ENCODE measurements at regions not wholly inside any gene's neighbourhood (a gene's known extent, or its start where the extent isn't known, plus 50 kb on each side); places are given as distances from the start of the nearest gene placed in this dataset.
"Not testable (repeated sequence)": the region's sequence is repeated elsewhere in the genome, so short reads cannot be mapped to it uniquely, and the experiment has no call there.

- Histone ChIP-seq H3K9me3 (ENCODE audit: insufficient read depth, low read length) (peaks cover 6% of the 10 kb centered on the region), H3K36me3 (ENCODE audit: insufficient read depth, insufficient read length, low read length) (no peaks in the 10 kb centered on the region), H3K4me1 (ENCODE audit: insufficient read depth, insufficient read length) (no peaks in the 10 kb centered on the region), H3K9ac (ENCODE audit: insufficient read length, low read depth) (no peak overlapping the region), H3K4me3 (ENCODE audit: insufficient read length, low read depth) (no peak overlapping the region), H3K27me3 (ENCODE audit: insufficient read depth, insufficient read length) (no peaks in the 10 kb centered on the region)
- no peak for DNase-seq (ENCODE audit: low read depth, low spot score)
- TF ChIP-seq ZNF274 (IDR thresholded peaks at IDR 0.05; ENCODE audit: low read depth, low read length) (no peak), SUZ12 (IDR thresholded peaks at IDR 0.05; ENCODE audit: extremely low read depth, insufficient read depth, insufficient read length) (no peak), YY1 (IDR thresholded peaks at IDR 0.05; ENCODE audit: insufficient read depth, insufficient read length) (no peak)
These were observed 588.7 kb downstream of the MATN1 start for GRCh38 chr1:30134466-30135217.

DNA sequence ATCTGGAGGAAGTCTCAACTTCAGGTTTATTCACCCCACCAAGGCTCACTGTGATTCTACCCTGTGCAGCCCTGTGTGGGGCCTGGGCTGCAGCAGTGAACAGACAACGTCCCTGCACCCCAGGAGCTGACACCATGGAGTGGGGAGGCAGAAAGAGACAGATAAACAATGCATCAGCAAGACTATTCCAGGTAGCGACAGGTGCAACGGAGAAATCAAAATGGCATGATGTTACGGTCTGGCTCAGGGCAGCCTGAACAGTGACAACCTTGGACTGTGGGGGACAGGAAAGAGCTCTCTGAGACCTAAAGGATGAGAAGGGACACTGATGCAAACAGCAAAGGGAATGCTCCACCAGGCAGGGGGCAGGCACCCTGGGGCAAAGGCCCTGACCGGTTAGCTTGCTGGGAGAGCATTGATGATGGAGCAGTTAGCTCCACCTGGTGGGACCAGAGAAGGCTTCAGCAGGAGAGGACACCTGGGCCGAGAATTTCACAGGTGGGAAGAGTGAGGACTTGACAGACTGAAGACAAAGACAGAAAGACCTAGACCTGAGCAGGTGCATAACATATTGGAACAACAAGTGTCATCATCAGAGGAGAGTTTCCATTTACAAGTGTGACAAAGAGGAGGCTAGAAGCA is 589.9 kb downstream of the MATN1 start:
- Histone ChIP-seq H3K9ac (ENCODE audit: insufficient read length, low read depth) (no peak overlapping the region), H3K9me3 (ENCODE audit: insufficient read depth, low read length) (peaks cover 5% of the 10 kb centered on the region; the same call in 1 of the 2 replicates), H3K27me3 (ENCODE audit: insufficient read depth, insufficient read length) (no peaks in the 10 kb centered on the region), H3K4me1 (ENCODE audit: insufficient read depth, insufficient read length) (no peaks in the 10 kb centered on the region), H3K36me3 (ENCODE audit: insufficient read depth, insufficient read length, low read length) (no peaks in the 10 kb centered on the region), H3K4me3 (ENCODE audit: insufficient read length, low read depth) (no peak overlapping the region)
- TF ChIP-seq SUZ12 (IDR thresholded peaks at IDR 0.05; ENCODE audit: extremely low read depth, insufficient read depth, insufficient read length) (no peak), ZNF274 (IDR thresholded peaks at IDR 0.05; ENCODE audit: low read depth, low read length) (no peak), YY1 (IDR thresholded peaks at IDR 0.05; ENCODE audit: insufficient read depth, insufficient read length) (no peak)
- no peak for DNase-seq (ENCODE audit: low read depth, low spot score)

- H3K4me1 ChIP-seq (ENCODE audit: insufficient read depth, insufficient read length) = no peaks in the 10 kb centered on the region
- no peak overlapping the region for H3K4me3 ChIP-seq (ENCODE audit: insufficient read length, low read depth)
- H3K9me3 ChIP-seq (ENCODE audit: insufficient read depth, low read length) = peaks cover 5% of the 10 kb centered on the region; the same call in 1 of the 2 replicates
- TF ChIP-seq YY1 (IDR thresholded peaks at IDR 0.05; ENCODE audit: insufficient read depth, insufficient read length) (no peak), ZNF274 (IDR thresholded peaks at IDR 0.05; ENCODE audit: low read depth, low read length) (no peak), SUZ12 (IDR thresholded peaks at IDR 0.05; ENCODE audit: extremely low read depth, insufficient read depth, insufficient read length) (no peak)
- no peak for DNase-seq (ENCODE audit: low read depth, low spot score)
- no peaks in the 10 kb centered on the region for H3K36me3 ChIP-seq (ENCODE audit: insufficient read depth, insufficient read length, low read length)
- H3K27me3 ChIP-seq (ENCODE audit: insufficient read depth, insufficient read length) = no peaks in the 10 kb centered on the region
- H3K9ac ChIP-seq (ENCODE audit: insufficient read length, low read depth) = no peak overlapping the region
These were observed 590.6 kb downstream of the MATN1 start for GRCh38 chr1:30132602-30133286.

- DNase-seq (ENCODE audit: low read depth, low spot score); H3K36me3 ChIP-seq (ENCODE audit: insufficient read depth, insufficient read length, low read length); H3K9me3 ChIP-seq (ENCODE audit: insufficient read depth, low read length); H3K27me3 ChIP-seq (ENCODE audit: insufficient read depth, insufficient read length); H3K4me1 ChIP-seq (ENCODE audit: insufficient read depth, insufficient read length); H3K9ac ChIP-seq (ENCODE audit: insufficient read length, low read depth); H3K4me3 ChIP-seq (ENCODE audit: insufficient read length, low read depth): not testable (repeated sequence)
These were observed 592.8 kb downstream of the MATN1 start for GRCh38 chr1:30130566-30130965.

DNA sequence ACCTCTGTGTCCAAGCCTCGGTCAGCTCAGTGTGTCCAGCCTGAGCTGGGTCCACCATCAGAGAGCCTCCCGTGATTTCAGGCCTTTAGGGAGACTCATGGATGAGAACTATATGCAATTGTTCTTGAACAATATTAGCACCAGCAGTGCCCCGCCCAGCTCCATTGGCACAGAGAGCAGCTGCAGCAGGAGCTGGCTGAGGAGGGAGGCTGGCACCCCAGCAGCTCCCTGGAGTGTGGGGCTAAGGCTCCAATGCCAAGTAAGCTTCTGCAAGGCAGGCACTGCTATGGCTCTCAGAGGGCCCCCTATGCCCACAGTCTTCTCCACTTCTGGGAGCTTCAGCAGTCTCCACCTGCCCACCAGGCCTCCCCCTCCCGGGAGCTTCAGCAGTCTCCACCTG is 593.3 kb downstream of the MATN1 start:
- Histone ChIP-seq H3K4me1 (ENCODE audit: insufficient read depth, insufficient read length) (no peaks in the 10 kb centered on the region), H3K27me3 (ENCODE audit: insufficient read depth, insufficient read length) (no peaks in the 10 kb centered on the region)

DNA sequence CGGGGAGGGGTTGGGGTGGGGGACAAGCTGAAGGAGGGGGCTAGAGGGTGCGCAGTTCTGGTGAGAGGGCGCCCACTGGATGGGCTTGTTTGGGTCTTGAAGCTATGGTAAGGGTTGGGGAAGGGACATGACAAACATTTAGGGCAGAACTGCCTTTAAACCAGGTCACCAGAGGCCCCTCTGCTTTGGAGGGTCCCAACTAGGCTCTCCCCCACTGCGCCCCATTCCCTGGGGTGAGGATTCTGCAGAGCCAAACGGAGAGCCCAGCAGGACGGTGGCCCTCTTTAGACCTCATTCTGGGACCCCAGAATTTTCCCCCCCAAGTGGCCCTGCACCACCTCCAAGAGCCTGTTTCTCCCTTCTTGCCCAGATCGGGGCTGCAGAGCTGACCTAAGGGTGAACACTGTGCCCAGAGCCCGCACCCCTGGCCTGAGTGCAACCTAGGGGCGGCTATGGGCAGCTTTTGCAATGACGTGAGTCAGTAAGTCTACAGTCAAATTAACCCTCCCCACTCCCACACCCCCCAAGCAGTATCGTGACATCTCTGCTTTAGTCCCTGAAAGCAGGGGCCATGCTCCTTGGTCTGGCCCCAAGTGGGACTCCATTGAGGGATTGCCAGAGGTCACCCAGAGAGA is 593.8 kb downstream of the MATN1 start:
- H3K36me3 ChIP-seq (ENCODE audit: insufficient read depth, insufficient read length, low read length) = no peaks in the 10 kb centered on the region
- TF ChIP-seq SUZ12 (IDR thresholded peaks at IDR 0.05; ENCODE audit: extremely low read depth, insufficient read depth, insufficient read length) (no peak), ZNF274 (IDR thresholded peaks at IDR 0.05; ENCODE audit: low read depth, low read length) (no peak), YY1 (IDR thresholded peaks at IDR 0.05; ENCODE audit: insufficient read depth, insufficient read length) (no peak)
- H3K4me1 ChIP-seq (ENCODE audit: insufficient read depth, insufficient read length) = no peaks in the 10 kb centered on the region
- H3K4me3 ChIP-seq (ENCODE audit: insufficient read length, low read depth) = no peak overlapping the region
- no peaks in the 10 kb centered on the region for H3K27me3 ChIP-seq (ENCODE audit: insufficient read depth, insufficient read length)
- no peak for DNase-seq (ENCODE audit: low read depth, low spot score)
- no peak overlapping the region for H3K9ac ChIP-seq (ENCODE audit: insufficient read length, low read depth)
- H3K9me3 ChIP-seq (ENCODE audit: insufficient read depth, low read length) = no peaks in the 10 kb centered on the region

More for the DNA sequence above, 593.3 kb downstream of the MATN1 start:
- no peak overlapping the region for H3K9ac ChIP-seq (ENCODE audit: insufficient read length, low read depth)
- TF ChIP-seq ZNF274 (IDR thresholded peaks at IDR 0.05; ENCODE audit: low read depth, low read length) (no peak), SUZ12 (IDR thresholded peaks at IDR 0.05; ENCODE audit: extremely low read depth, insufficient read depth, insufficient read length) (no peak), YY1 (IDR thresholded peaks at IDR 0.05; ENCODE audit: insufficient read depth, insufficient read length) (no peak)
- no peak overlapping the region for H3K4me3 ChIP-seq (ENCODE audit: insufficient read length, low read depth)
- no peaks in the 10 kb centered on the region for H3K36me3 ChIP-seq (ENCODE audit: insufficient read depth, insufficient read length, low read length)
- no peaks in the 10 kb centered on the region for H3K9me3 ChIP-seq (ENCODE audit: insufficient read depth, low read length)
- no peak for DNase-seq (ENCODE audit: low read depth, low spot score)

DNA sequence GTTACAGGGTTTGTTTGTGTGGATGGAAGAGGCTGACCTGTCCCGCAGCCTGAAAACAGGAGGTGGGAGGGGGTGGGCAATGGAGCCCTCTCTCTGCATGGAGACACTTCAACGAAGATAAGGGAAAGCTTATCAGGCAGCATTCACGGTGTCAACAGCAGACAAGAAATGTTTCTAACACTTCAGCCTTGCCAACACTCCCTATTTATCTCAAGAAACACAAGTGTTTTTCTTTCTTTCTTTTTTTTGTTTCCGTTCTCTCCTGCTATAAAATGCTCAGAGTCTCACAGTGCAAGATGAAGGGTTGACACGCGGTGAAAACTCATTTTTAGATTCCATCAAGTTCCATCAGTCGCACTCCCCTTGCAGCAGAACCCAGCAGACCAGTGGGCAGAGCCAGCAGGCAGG is 594.4 kb downstream of the MATN1 start:
- H3K9me3 ChIP-seq (ENCODE audit: insufficient read depth, low read length) = no peaks in the 10 kb centered on the region
- no peaks in the 10 kb centered on the region for H3K36me3 ChIP-seq (ENCODE audit: insufficient read depth, insufficient read length, low read length)
- no peaks in the 10 kb centered on the region for H3K27me3 ChIP-seq (ENCODE audit: insufficient read depth, insufficient read length)
- no peaks in the 10 kb centered on the region for H3K4me1 ChIP-seq (ENCODE audit: insufficient read depth, insufficient read length)
- no peak overlapping the region for H3K4me3 ChIP-seq (ENCODE audit: insufficient read length, low read depth)
- no peak overlapping the region for H3K9ac ChIP-seq (ENCODE audit: insufficient read length, low read depth)
- TF ChIP-seq SUZ12 (IDR thresholded peaks at IDR 0.05; ENCODE audit: extremely low read depth, insufficient read depth, insufficient read length) (no peak), ZNF274 (IDR thresholded peaks at IDR 0.05; ENCODE audit: low read depth, low read length) (no peak), YY1 (IDR thresholded peaks at IDR 0.05; ENCODE audit: insufficient read depth, insufficient read length) (no peak)
- no peak for DNase-seq (ENCODE audit: low read depth, low spot score)

Data from NT2/D1 (cell line).